Naive thymus-derived CD4-positive, alpha-beta T cell (primary cell): ENCODE measurements at regions not wholly inside any gene's neighbourhood (a gene's known extent, or its start where the extent isn't known, plus 50 kb on each side); places are given as distances from the start of the nearest gene placed in this dataset.

Experiments
- ATAC-seq: fragments of 150-1000 bp; cut with Tn5 transposase; 2 replicates; pipeline ENCODE4 v1.10.0; 2021; ENCODE audit warnings: mild to moderate bottlenecking, moderate library complexity
- CTCF ChIA-PET: fragments of 350-600 bp; sonication (Branson Sonifier 250); formaldehyde crosslinking; loops from one replicate; lab custom pipeline; 2021; ENCODE audit warnings: antibody characterized with exemption; lab: Charles Lee
- POLR2A ChIA-PET: fragments of 350-600 bp; sonication (Branson Sonifier 250); formaldehyde crosslinking; loops from one replicate; lab custom pipeline; 2021; ENCODE audit warnings: antibody characterized with exemption, inconsistent platforms; lab: Charles Lee
- DNase-seq, 9 donors: peaks; one replicate each; pipeline versions ENCODE4 v3.0.0 to v3.0.0-alpha.2; 2020 to 2022; ENCODE audit warnings: mixed read lengths in 1 of 9
- H3K27ac ChIP-seq: one replicate; pipeline ENCODE4 v1.7.0; 2013; ENCODE audit warnings: mild to moderate bottlenecking, low read depth, low read length, moderate library complexity
- H3K27me3 ChIP-seq, 2 donors: one replicate each; pipeline ENCODE4 v1.7.0; 2013; ENCODE audit warnings: low read length in 2 of 2, mild to moderate bottlenecking in 2 of 2, moderate library complexity in 2 of 2; ENCODE audit not compliant: control insufficient read depth in 2 of 2, insufficient read depth in 2 of 2
- H3K36me3 ChIP-seq, 3 experiments: 1 replicate in 2 of 3; 2 replicates in 1 of 3; pipeline ENCODE4 v1.7.0; 2013; ENCODE audit warnings: low read length in 3 of 3, mild to moderate bottlenecking in 3 of 3, moderate library complexity in 1 of 3; ENCODE audit not compliant: insufficient read depth in 3 of 3, control insufficient read depth in 2 of 3
- H3K4me1 ChIP-seq, 2 donors: one replicate each; pipeline ENCODE4 v1.7.0; 2013; ENCODE audit warnings: low read length in 2 of 2, mild to moderate bottlenecking in 2 of 2, moderate library complexity in 1 of 2; ENCODE audit not compliant: control insufficient read depth in 2 of 2, insufficient read depth in 2 of 2
- H3K4me3 ChIP-seq: 2 replicates; pipeline ENCODE4 v1.7.0; 2013; ENCODE audit warnings: mild to moderate bottlenecking, low read length
- H3K9me3 ChIP-seq, 3 experiments: 1 replicate in 2 of 3; 2 replicates in 1 of 3; pipeline ENCODE4 v1.7.0; 2013; ENCODE audit warnings: low read length in 3 of 3; ENCODE audit not compliant: control insufficient read depth in 2 of 3
- H3K27ac Mint-ChIP-seq, 9 donors: one replicate each; pipeline ENCODE4 v1.8.0; 2020 to 2022; ENCODE audit warnings: mixed read lengths in 9 of 9, mild to moderate bottlenecking in 8 of 9, moderate library complexity in 5 of 9, inconsistent platforms in 2 of 9
- H3K27me3 Mint-ChIP-seq, 5 donors: one replicate each; pipeline ENCODE4 v1.8.0; 2021 to 2022; ENCODE audit warnings: mixed read lengths in 5 of 5, mild to moderate bottlenecking in 1 of 5
- H3K36me3 Mint-ChIP-seq, 5 donors: one replicate each; pipeline ENCODE4 v1.8.0; 2020 to 2022; ENCODE audit warnings: mixed read lengths in 5 of 5, mild to moderate bottlenecking in 3 of 5, inconsistent platforms in 1 of 5
- H3K4me1 Mint-ChIP-seq, 7 donors: one replicate each; pipeline ENCODE4 v1.8.0; 2020 to 2022; ENCODE audit warnings: mixed read lengths in 7 of 7, mild to moderate bottlenecking in 3 of 7, inconsistent platforms in 1 of 7
- H3K4me3 Mint-ChIP-seq, 10 donors: one replicate each; pipeline ENCODE4 v1.8.0; 2020 to 2022; ENCODE audit warnings: mild to moderate bottlenecking in 10 of 10, mixed read lengths in 10 of 10, moderate library complexity in 6 of 10, inconsistent platforms in 2 of 10
- H3K9me3 Mint-ChIP-seq, 11 donors: one replicate each; pipeline ENCODE4 v1.8.0; 2020 to 2022; ENCODE audit warnings: mixed read lengths in 11 of 11, mild to moderate bottlenecking in 4 of 11, inconsistent platforms in 1 of 11, moderate library complexity in 1 of 11
- intact Hi-C, 2 donors: fragments of 100-400 bp; cut with micrococcal nuclease; formaldehyde crosslinking; loops; one replicate each; pipeline ENCODE4 v1.15.1; 2023

DNA sequence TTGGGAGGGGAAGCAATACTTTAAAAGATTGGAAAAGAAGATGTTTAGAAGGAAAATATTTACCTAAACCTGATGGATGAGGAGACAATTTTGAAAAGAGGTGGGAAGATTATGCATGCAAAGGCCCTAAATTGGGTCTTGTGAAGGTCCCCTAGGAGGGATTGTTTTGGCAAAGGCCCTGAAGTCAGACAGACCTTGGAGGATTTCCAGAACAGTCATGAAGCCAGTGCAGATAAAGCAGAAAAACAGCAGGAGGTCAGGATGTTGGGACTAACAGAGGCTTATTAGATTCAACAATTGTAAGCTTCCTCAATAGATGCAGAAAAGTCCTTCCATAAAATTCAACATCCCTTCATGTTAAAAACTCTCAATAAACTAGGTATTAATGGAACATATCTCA lies 361.0 kb upstream of the CDH6 start:
- ATAC-seq (no peak), DNase-seq (no peak)
- ChIA-PET CTCF (no interaction called here), POLR2A (no interaction called here)
- intact Hi-C loops: no loop called here
- H3K27me3 Mint-ChIP-seq: no peaks in the 10 kb centered on the region
- Histone ChIP-seq H3K4me3 (no peak overlapping the region), H3K4me1 (no peaks in the 10 kb centered on the region), H3K27me3 (no peaks in the 10 kb centered on the region), H3K9me3 (no peaks in the 10 kb centered on the region), H3K36me3 (no peaks in the 10 kb centered on the region), H3K27ac (no peak overlapping the region)
- peaks cover 0 to 40% (median 9%) of the 10 kb centered on the region in 11 donors for H3K9me3 Mint-ChIP-seq
- H3K4me3 Mint-ChIP-seq: no peak overlapping the region
- H3K4me1 Mint-ChIP-seq: no peaks in the 10 kb centered on the region
- no peak overlapping the region for H3K27ac Mint-ChIP-seq
- H3K36me3 Mint-ChIP-seq: peaks cover 0 to 3% (median 0%) of the 10 kb centered on the region in 5 donors

DNA sequence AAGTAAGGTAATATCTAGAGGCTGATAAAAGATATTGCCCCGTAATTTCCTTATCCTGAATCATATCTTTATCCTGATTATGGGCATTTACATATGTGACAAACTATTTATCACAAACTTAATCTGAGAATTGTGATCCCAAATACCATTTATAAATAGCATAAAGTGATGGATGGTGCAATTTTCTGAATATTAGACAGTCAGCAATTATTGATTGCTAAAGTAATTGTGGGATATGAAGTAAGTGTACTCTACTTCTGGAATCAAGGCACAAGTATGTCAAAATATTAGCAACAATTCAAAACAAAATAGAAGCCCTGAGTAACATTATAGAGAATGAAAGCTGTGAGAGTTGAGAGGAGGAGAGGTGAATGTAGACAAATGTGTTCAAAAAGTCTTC lies 361.9 kb upstream of the CDH6 start:
- Histone ChIP-seq H3K4me3 (no peak overlapping the region), H3K27me3 (no peaks in the 10 kb centered on the region), H3K27ac (no peak overlapping the region), H3K36me3 (no peaks in the 10 kb centered on the region), H3K9me3 (no peaks in the 10 kb centered on the region), H3K4me1 (no peaks in the 10 kb centered on the region)
- ChIA-PET POLR2A (no interaction called here), CTCF (no interaction called here)
- peaks cover 0 to 6% (median 0%) of the 10 kb centered on the region in 5 donors for H3K36me3 Mint-ChIP-seq
- peaks cover 0 to 38% (median 8%) of the 10 kb centered on the region in 11 donors for H3K9me3 Mint-ChIP-seq
- no peaks in the 10 kb centered on the region for H3K4me1 Mint-ChIP-seq
- no peak for ATAC-seq
- DNase-seq: no peak
- no peak overlapping the region for H3K27ac Mint-ChIP-seq
- no peaks in the 10 kb centered on the region for H3K27me3 Mint-ChIP-seq
- H3K4me3 Mint-ChIP-seq: no peak overlapping the region
- intact Hi-C loops: no loop called here

DNA sequence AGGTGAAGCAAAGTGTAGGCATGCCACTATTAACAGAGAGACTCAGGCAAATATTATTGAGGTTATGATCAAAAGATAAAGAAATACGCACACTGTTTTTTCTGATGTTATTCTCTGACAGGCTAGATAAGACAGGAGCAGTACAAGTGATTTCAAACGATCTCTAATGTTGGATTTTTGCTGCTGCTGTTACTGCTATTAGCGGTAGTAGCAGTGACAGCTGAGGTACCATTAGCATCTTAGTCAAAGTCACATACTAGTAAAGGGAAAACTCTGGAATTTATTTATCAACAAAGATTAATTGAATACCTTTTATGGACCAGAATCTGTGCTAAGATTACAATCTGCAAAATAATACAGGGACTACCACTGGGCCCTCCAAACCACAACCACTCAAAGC lies 362.4 kb upstream of the CDH6 start:
- no peaks in the 10 kb centered on the region for H3K4me1 ChIP-seq
- no peak overlapping the region for H3K4me3 ChIP-seq
- H3K4me1 Mint-ChIP-seq: no peaks in the 10 kb centered on the region
- intact Hi-C loops: no loop called here
- ChIA-PET CTCF (no interaction called here), POLR2A (no interaction called here)
- ATAC-seq (no peak), DNase-seq (no peak)
- no peak overlapping the region for H3K27ac ChIP-seq
- no peak overlapping the region for H3K4me3 Mint-ChIP-seq
- no peaks in the 10 kb centered on the region for H3K9me3 ChIP-seq
- H3K36me3 Mint-ChIP-seq: peaks cover 0 to 6% (median 0%) of the 10 kb centered on the region in 5 donors
- no peaks in the 10 kb centered on the region for H3K27me3 ChIP-seq
- H3K27ac Mint-ChIP-seq: no peak overlapping the region
- peaks cover 0 to 38% (median 6%) of the 10 kb centered on the region in 11 donors for H3K9me3 Mint-ChIP-seq
- H3K36me3 ChIP-seq: no peaks in the 10 kb centered on the region
- no peaks in the 10 kb centered on the region for H3K27me3 Mint-ChIP-seq

DNA sequence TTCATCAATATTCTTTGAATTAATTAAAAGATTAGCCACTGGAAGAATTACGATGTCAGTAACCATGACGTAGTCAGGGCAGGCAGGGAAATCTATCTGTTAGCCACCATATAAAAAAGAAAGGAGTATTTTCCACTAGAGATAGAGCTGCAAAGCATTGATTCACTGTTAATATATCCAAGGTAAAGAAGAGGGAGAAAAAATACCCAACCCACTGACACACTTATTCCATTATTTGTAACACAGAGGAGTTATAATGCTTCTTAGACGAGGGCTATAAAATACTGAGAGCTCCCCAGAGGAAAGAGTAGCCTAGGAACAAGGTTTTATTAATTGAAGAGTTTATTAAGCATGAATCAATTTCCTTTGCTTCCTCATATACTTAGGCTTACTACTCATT lies 382.2 kb upstream of the CDH6 start:
- Mint-ChIP-seq H3K4me3 (no peak overlapping the region), H3K4me1 (no peaks in the 10 kb centered on the region), H3K27ac (no peak overlapping the region), H3K9me3 (peaks cover 0 to 34% (median 8%) of the 10 kb centered on the region in 11 donors), H3K36me3 (no peaks in the 10 kb centered on the region), H3K27me3 (no peaks in the 10 kb centered on the region)
- DNase-seq (no peak), ATAC-seq (no peak)
- H3K4me1 ChIP-seq: no peaks in the 10 kb centered on the region
- no peak overlapping the region for H3K4me3 ChIP-seq
- H3K9me3 ChIP-seq: no peaks in the 10 kb centered on the region
- POLR2A ChIA-PET: no interaction called here
- H3K27ac ChIP-seq: no peak overlapping the region
- no peaks in the 10 kb centered on the region for H3K27me3 ChIP-seq
- intact Hi-C loops: no loop called here
- CTCF ChIA-PET: no interaction called here
- no peaks in the 10 kb centered on the region for H3K36me3 ChIP-seq

DNA sequence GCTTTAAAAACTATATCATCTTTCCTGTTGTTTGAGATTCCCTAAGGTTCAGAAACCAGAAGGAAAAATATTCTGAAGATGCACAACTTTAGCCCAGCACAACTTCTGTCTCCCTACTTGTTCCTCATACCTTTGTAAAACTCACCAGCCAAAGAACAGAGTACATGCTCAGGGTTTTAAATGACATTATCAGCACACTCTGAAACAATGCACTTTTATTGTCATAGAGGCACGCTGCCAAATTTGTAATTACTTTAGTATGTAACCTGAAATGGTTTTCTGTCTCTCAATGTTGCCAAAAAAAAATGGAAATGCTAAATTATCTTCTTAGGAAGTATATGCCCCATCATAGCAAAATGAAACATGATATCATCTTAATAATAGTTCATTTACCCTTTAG lies 383.6 kb upstream of the CDH6 start:
- intact Hi-C loops: no loop called here
- Mint-ChIP-seq H3K36me3 (no peaks in the 10 kb centered on the region), H3K4me1 (no peaks in the 10 kb centered on the region), H3K27me3 (no peaks in the 10 kb centered on the region), H3K4me3 (no peak overlapping the region), H3K9me3 (peaks cover 3 to 24% (median 5%) of the 10 kb centered on the region in 11 donors), H3K27ac (no peak overlapping the region)
- ATAC-seq: no peak
- H3K4me1 ChIP-seq: no peaks in the 10 kb centered on the region
- DNase-seq: no peak
- H3K36me3 ChIP-seq: no peaks in the 10 kb centered on the region
- H3K9me3 ChIP-seq: no peaks in the 10 kb centered on the region
- no peak overlapping the region for H3K4me3 ChIP-seq
- CTCF ChIA-PET: no interaction called here
- no peak overlapping the region for H3K27ac ChIP-seq
- POLR2A ChIA-PET: no interaction called here
- no peaks in the 10 kb centered on the region for H3K27me3 ChIP-seq

DNA sequence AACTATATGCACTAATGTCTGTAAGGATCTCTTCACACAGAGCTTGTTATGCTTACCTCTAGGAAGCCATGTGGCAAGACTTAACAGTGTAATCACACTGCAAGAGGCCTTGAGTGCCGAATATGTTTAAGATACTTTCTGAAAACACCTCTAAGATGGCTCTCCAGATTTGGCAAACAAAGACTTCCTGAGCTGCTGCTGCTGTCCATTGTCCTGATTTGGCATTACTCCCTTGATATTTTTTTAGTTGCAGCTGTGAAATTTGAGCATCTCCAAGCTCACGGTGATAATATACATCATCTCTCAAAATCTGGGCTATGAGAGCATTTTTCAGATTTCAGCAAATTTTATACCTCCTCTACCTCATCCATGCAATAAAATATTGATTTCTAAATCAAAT lies 384.5 kb upstream of the CDH6 start:
- no peak overlapping the region for H3K4me3 Mint-ChIP-seq
- H3K36me3 Mint-ChIP-seq: no peaks in the 10 kb centered on the region
- Histone ChIP-seq H3K27ac (no peak overlapping the region), H3K4me1 (no peaks in the 10 kb centered on the region), H3K9me3 (no peaks in the 10 kb centered on the region), H3K27me3 (no peaks in the 10 kb centered on the region), H3K4me3 (no peak overlapping the region), H3K36me3 (no peaks in the 10 kb centered on the region)
- ATAC-seq: no peak
- ChIA-PET CTCF (no interaction called here), POLR2A (no interaction called here)
- H3K27ac Mint-ChIP-seq: no peak overlapping the region
- peaks cover 2 to 26% (median 10%) of the 10 kb centered on the region in 11 donors for H3K9me3 Mint-ChIP-seq
- intact Hi-C loops: no loop called here
- H3K27me3 Mint-ChIP-seq: no peaks in the 10 kb centered on the region
- no peak for DNase-seq
- H3K4me1 Mint-ChIP-seq: no peaks in the 10 kb centered on the region

DNA sequence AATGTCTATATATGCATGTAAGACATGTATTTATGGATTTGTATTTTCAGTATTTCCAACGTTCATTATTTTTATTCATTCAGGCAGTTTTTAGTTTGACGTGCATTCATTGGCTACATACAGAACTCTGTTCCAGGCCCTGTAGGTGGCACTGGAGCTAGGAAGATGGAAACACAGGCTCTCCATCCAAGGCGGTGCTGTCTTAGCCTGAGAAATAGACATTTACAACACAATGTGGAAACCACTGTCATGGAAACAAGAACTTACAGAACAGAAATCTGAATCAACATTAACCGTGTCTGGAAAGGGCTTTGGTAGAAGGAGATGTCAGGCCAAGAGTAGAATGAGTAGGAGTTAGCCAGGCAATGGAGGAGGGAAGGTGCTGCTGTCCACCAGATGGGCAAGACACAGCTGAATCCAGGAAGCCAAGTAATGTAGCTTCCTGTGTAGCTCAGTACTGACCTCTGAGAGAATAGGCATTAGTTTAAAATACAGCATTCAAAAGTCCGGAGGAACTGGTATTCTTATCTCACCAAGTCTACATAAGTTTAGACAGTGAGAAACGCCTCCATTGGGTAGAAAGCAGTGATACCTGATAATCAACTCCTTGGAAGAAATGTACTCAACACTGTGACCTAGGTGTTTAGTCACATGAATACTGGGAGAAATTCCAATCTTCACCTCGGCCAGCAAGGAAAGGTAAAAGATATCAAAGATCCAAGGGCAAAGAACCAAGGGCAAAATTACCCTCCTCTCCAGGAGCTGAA lies 388.6 kb upstream of the CDH6 start:
- Histone ChIP-seq H3K36me3 (no peaks in the 10 kb centered on the region), H3K27ac (no peak overlapping the region), H3K4me3 (no peak overlapping the region), H3K27me3 (no peaks in the 10 kb centered on the region), H3K9me3 (no peaks in the 10 kb centered on the region), H3K4me1 (no peaks in the 10 kb centered on the region)
- Mint-ChIP-seq H3K9me3 (peaks cover 2 to 30% (median 10%) of the 10 kb centered on the region in 11 donors), H3K27me3 (no peaks in the 10 kb centered on the region), H3K36me3 (no peaks in the 10 kb centered on the region), H3K4me1 (no peaks in the 10 kb centered on the region), H3K4me3 (no peak overlapping the region), H3K27ac (no peak overlapping the region)
- no peak for ATAC-seq
- DNase-seq: no peak
- CTCF ChIA-PET: no interaction called here
- POLR2A ChIA-PET: no interaction called here
- intact Hi-C loops: no loop called here
